ENCODE measurements at regions not wholly inside any gene's neighbourhood (a gene's known extent, or its start where the extent isn't known, plus 50 kb on each side); places are given as distances from the start of the nearest gene placed in this dataset.
A peak's percentile ranks its signal among the peaks of the same experiment; 100 is the strongest.

GRCh38 chr12:16437281-16437816 lies 89.9 kb downstream of the MGST1 start:
- TF ChIP-seq YY1 (IDR thresholded peaks at IDR 0.05; ENCODE audit: low read depth) (peak; percentile 63; the same call in 1 of the 2 replicates), MAX (IDR thresholded peaks at IDR 0.05) (peak; percentile 50; the same call in 1 of the 2 replicates), CEBPB (IDR thresholded peaks at IDR 0.05) (peak; percentile 60), ZBTB7A (IDR thresholded peaks at IDR 0.05; ENCODE audit: low read depth) (no peak), REST (IDR thresholded peaks at IDR 0.05; ENCODE audit: low read depth) (no peak), NFIC (IDR thresholded peaks at IDR 0.05) (peak; percentile 82), CREB1 (IDR thresholded peaks at IDR 0.05; ENCODE audit: low read depth) (no peak), FOXM1 (IDR thresholded peaks at IDR 0.05; ENCODE audit: borderline replicate concordance, low read depth) (peak; percentile 65; the same call in 1 of the 2 replicates), EP300 (IDR thresholded peaks at IDR 0.05; ENCODE audit: borderline replicate concordance) (peak; percentile 94), EGR1 (IDR thresholded peaks at IDR 0.05) (no peak), RAD21 (IDR thresholded peaks at IDR 0.05; ENCODE audit: low read depth) (peak; percentile 41; the same call in 1 of the 2 replicates), TCF12 (IDR thresholded peaks at IDR 0.05; ENCODE audit: low read depth) (peak; percentile 94), USF1 (IDR thresholded peaks at IDR 0.05) (no peak), TEAD4 (IDR thresholded peaks at IDR 0.05) (peak; percentile 99)

GRCh38 chr12:16437926-16438325 lies 90.5 kb downstream of the MGST1 start:
- TF ChIP-seq CREB1 (IDR thresholded peaks at IDR 0.05; ENCODE audit: low read depth) (no peak; the same call in 1 of the 2 replicates), USF1 (IDR thresholded peaks at IDR 0.05) (no peak), RAD21 (IDR thresholded peaks at IDR 0.05; ENCODE audit: low read depth) (peak; percentile 31; the same call in 1 of the 2 replicates), CEBPB (IDR thresholded peaks at IDR 0.05) (peak; percentile 3; the same call in 1 of the 2 replicates), TAF1 (IDR thresholded peaks at IDR 0.05; ENCODE audit: low read depth) (0 out of 2 replicates have a peak, but pooled peaks have one; percentile 16), NFIC (IDR thresholded peaks at IDR 0.05) (peak; percentile 59), MAX (IDR thresholded peaks at IDR 0.05) (no peak), EP300 (IDR thresholded peaks at IDR 0.05; ENCODE audit: borderline replicate concordance) (peak; percentile 87), FOXM1 (IDR thresholded peaks at IDR 0.05; ENCODE audit: borderline replicate concordance, low read depth) (peak; percentile 87; the same call in 1 of the 2 replicates), REST (IDR thresholded peaks at IDR 0.05; ENCODE audit: low read depth) (peak; percentile 19; the same call in 1 of the 2 replicates), EGR1 (IDR thresholded peaks at IDR 0.05) (no peak), TCF12 (IDR thresholded peaks at IDR 0.05; ENCODE audit: low read depth) (peak; percentile 80), ZBTB7A (IDR thresholded peaks at IDR 0.05; ENCODE audit: low read depth) (no peak), TEAD4 (IDR thresholded peaks at IDR 0.05) (no peak; the same call in none of the 2 replicates)

- TF ChIP-seq TCF12 (IDR thresholded peaks at IDR 0.05; ENCODE audit: low read depth) (no peak), RAD21 (IDR thresholded peaks at IDR 0.05; ENCODE audit: low read depth) (0 out of 2 replicates have a peak, but pooled peaks have one; percentile 11)
These were observed 102.0 kb downstream of the MGST1 start for GRCh38 chr12:16449459-16449858.

GRCh38 chr12:16453319-16453718 lies 105.9 kb downstream of the MGST1 start:
- TF ChIP-seq USF1 (IDR thresholded peaks at IDR 0.05) (no peak), FOXM1 (IDR thresholded peaks at IDR 0.05; ENCODE audit: borderline replicate concordance, low read depth) (no peak), CEBPB (IDR thresholded peaks at IDR 0.05) (no peak), EP300 (IDR thresholded peaks at IDR 0.05; ENCODE audit: borderline replicate concordance) (no peak), ZBTB7A (IDR thresholded peaks at IDR 0.05; ENCODE audit: low read depth) (no peak), RAD21 (IDR thresholded peaks at IDR 0.05; ENCODE audit: low read depth) (no peak), CREB1 (IDR thresholded peaks at IDR 0.05; ENCODE audit: low read depth) (no peak), MAX (IDR thresholded peaks at IDR 0.05) (no peak), EGR1 (IDR thresholded peaks at IDR 0.05) (no peak), TCF12 (IDR thresholded peaks at IDR 0.05; ENCODE audit: low read depth) (no peak), REST (IDR thresholded peaks at IDR 0.05; ENCODE audit: low read depth) (no peak), YY1 (IDR thresholded peaks at IDR 0.05; ENCODE audit: low read depth) (no peak), TEAD4 (IDR thresholded peaks at IDR 0.05) (no peak), TAF1 (IDR thresholded peaks at IDR 0.05; ENCODE audit: low read depth) (no peak), NFIC (IDR thresholded peaks at IDR 0.05) (no peak)

Measured in Ishikawa (cell line).